Panc1 (cell line): ENCODE measurements at regions not wholly inside any gene's neighbourhood (a gene's known extent, or its start where the extent isn't known, plus 50 kb on each side); places are given as distances from the start of the nearest gene placed in this dataset.

Experiments
- ATAC-seq: fragments of 200-7000 bp; cut with Tn5 transposase; 2 replicates; pipeline ENCODE4 v1.9.1; 2020; ENCODE audit warnings: mild to moderate bottlenecking, moderate library complexity
- BruUV-seq: library from RNA; stranded (reverse); fragments of 400-500 nt; replicated peaks from 2 replicates; lab custom pipeline; 2021; lab: Mats Ljungman, UMichigan
- CTCF ChIA-PET: fragments of 300-600 bp; sonication (Branson Sonifier 250); formaldehyde crosslinking; loops from one replicate; lab custom pipeline; 2022; ENCODE audit warnings: antibody characterized with exemption; lab: Charles Lee
- POLR2A ChIA-PET: fragments of 300-600 bp; sonication (Branson Sonifier 250); formaldehyde crosslinking; loops from one replicate; lab custom pipeline; 2022; ENCODE audit warnings: antibody characterized with exemption; lab: Charles Lee
- DNase-seq: peaks from one replicate; pipeline ENCODE4 v3.0.0-alpha.2; 2010; ENCODE audit warnings: low read depth, low spot score
- H3K27ac ChIP-seq: 2 replicates; pipeline ENCODE4 v1.5.1; 2011; ENCODE audit warnings: mild to moderate bottlenecking, low read length, inconsistent platforms
- H3K27me3 ChIP-seq: fragments of 200-500 bp; sonication (Bioruptor generic); 2 replicates; pipeline ENCODE4 v1.6.0; 2014; ENCODE audit warnings: low read length, inconsistent platforms; ENCODE audit not compliant: control insufficient read depth, insufficient read depth
- H3K36me3 ChIP-seq: fragments of 200-500 bp; sonication (Bioruptor generic); 2 replicates; pipeline ENCODE4 v1.5.1; 2014; ENCODE audit warnings: inconsistent platforms, mild to moderate bottlenecking, low read length, moderate library complexity; ENCODE audit not compliant: control insufficient read depth, insufficient read depth
- H3K4me1 ChIP-seq: 2 replicates; pipeline ENCODE4 v1.5.1; 2011; ENCODE audit warnings: inconsistent platforms, mild to moderate bottlenecking, low read length, moderate library complexity; ENCODE audit not compliant: control insufficient read depth, insufficient read depth
- H3K4me3 ChIP-seq, 2 experiments: 2 replicates each; pipeline ENCODE4 v1.5.1; 2011 to 2012; ENCODE audit warnings: low read depth in 2 of 2, low read length in 2 of 2, mild to moderate bottlenecking in 2 of 2, inconsistent platforms in 1 of 2, moderate library complexity in 1 of 2
- H3K9me3 ChIP-seq: fragments of 200-500 bp; sonication (Bioruptor generic); 2 replicates; pipeline ENCODE4 v1.5.1; 2014; ENCODE audit warnings: low read depth, mild to moderate bottlenecking, inconsistent platforms, low read length, moderate library complexity; ENCODE audit not compliant: control insufficient read depth, insufficient read depth
- POLR2AphosphoS5 ChIP-seq: IDR thresholded peaks from 2 replicates; pipeline ENCODE4 v1.6.1; 2012; ENCODE audit warnings: mild to moderate bottlenecking, low read depth, low read length, moderate library complexity
- SIN3A ChIP-seq: IDR thresholded peaks from 2 replicates; pipeline ENCODE4 v1.6.1; 2012; ENCODE audit warnings: low read depth, mild to moderate bottlenecking, low read length, moderate library complexity, borderline replicate concordance; ENCODE audit not compliant: insufficient read depth
- TCF7L2 ChIP-seq: IDR thresholded peaks from 2 replicates; pipeline ENCODE4 v1.6.1; 2011; ENCODE audit warnings: mild to moderate bottlenecking, low read depth, low read length, inconsistent platforms
- in situ Hi-C: cut with HindIII; loops from 2 replicates; pipeline ENCODE4 v1.10.0; 2016; ENCODE audit warnings: low sequenced_read_pairs, low pct_unique_long_range_greater_than_20kb
- intact Hi-C: fragments of 100-400 bp; cut with micrococcal nuclease; formaldehyde crosslinking; loops from one replicate; pipeline ENCODE4 v1.10.0; 2022; ENCODE audit not compliant: unreplicated experiment
- TF ChIP-seq, protein P1 (sequence below), 2 experiments: IDR thresholded peaks; 2 replicates each; pipeline ENCODE4 v1.6.1; 2011 to 2012; ENCODE audit warnings: low read depth in 2 of 2, control low read depth in 1 of 2, low read length in 1 of 2, mild to moderate bottlenecking in 1 of 2, moderate library complexity in 1 of 2; ENCODE audit not compliant: insufficient read depth in 1 of 2
- TF ChIP-seq, protein P2 (sequence below): fragments of 450-650 bp; IDR thresholded peaks from 2 replicates; pipeline ENCODE4 v1.5.1; 2017; ENCODE audit warnings: mild to moderate bottlenecking

DNA sequence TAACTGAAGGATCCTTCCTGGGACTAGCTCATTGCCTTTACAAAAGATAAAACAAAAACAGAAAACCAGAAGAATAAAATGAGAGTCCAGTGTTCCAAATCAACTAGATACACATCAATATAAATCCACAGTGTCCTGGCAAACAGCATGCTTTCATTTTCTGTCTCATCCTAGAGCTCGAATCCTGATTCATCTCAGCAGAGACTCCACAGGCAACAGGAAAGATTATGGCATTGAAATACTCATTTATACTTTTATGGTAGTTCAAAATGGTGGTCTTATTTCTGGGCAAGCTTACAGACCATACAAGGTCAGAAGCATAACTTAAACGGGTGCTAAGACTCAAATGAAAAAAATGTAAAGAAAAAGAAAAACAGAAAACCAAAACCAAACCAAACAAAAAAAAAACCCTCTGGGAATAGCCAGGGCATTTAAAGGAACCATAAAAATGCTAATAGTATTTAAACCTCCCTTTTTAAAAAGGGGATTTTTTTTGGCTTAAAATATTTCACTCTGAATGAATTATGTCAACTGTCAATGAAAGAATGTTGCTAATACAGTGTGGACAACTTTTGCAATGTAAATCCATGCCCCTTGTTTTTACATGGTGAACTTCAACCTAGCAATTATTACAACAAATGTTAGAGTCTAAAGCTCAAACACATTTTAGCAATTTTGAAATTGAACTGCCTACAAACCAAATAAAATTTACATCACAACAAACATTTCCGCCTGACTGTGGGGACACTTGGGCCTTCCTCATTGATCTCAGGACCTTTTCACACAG lies 57.9 kb downstream of the GPR101 start:
- POLR2A ChIA-PET = interaction anchor here (0.7 kb wide), 1 partner anchor 97 kb away, joined by 8 read pairs; no protein-coding TSS in a partner anchor
- no peaks in the 10 kb centered on the region for H3K9me3 ChIP-seq
- no peaks in the 10 kb centered on the region for H3K36me3 ChIP-seq
- intact Hi-C loops = no loop called here
- TF ChIP-seq TCF7L2 (no peak), POLR2AphosphoS5 (no peak), SIN3A (no peak)
- TF ChIP-seq, protein P1, sequence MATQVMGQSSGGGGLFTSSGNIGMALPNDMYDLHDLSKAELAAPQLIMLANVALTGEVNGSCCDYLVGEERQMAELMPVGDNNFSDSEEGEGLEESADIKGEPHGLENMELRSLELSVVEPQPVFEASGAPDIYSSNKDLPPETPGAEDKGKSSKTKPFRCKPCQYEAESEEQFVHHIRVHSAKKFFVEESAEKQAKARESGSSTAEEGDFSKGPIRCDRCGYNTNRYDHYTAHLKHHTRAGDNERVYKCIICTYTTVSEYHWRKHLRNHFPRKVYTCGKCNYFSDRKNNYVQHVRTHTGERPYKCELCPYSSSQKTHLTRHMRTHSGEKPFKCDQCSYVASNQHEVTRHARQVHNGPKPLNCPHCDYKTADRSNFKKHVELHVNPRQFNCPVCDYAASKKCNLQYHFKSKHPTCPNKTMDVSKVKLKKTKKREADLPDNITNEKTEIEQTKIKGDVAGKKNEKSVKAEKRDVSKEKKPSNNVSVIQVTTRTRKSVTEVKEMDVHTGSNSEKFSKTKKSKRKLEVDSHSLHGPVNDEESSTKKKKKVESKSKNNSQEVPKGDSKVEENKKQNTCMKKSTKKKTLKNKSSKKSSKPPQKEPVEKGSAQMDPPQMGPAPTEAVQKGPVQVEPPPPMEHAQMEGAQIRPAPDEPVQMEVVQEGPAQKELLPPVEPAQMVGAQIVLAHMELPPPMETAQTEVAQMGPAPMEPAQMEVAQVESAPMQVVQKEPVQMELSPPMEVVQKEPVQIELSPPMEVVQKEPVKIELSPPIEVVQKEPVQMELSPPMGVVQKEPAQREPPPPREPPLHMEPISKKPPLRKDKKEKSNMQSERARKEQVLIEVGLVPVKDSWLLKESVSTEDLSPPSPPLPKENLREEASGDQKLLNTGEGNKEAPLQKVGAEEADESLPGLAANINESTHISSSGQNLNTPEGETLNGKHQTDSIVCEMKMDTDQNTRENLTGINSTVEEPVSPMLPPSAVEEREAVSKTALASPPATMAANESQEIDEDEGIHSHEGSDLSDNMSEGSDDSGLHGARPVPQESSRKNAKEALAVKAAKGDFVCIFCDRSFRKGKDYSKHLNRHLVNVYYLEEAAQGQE (IDR thresholded peaks at IDR 0.05; ENCODE audit: insufficient read depth in 1 of 2, low read depth in 2 of 2, low read length in 1 of 2) = no peak
- TF ChIP-seq, protein P2, sequence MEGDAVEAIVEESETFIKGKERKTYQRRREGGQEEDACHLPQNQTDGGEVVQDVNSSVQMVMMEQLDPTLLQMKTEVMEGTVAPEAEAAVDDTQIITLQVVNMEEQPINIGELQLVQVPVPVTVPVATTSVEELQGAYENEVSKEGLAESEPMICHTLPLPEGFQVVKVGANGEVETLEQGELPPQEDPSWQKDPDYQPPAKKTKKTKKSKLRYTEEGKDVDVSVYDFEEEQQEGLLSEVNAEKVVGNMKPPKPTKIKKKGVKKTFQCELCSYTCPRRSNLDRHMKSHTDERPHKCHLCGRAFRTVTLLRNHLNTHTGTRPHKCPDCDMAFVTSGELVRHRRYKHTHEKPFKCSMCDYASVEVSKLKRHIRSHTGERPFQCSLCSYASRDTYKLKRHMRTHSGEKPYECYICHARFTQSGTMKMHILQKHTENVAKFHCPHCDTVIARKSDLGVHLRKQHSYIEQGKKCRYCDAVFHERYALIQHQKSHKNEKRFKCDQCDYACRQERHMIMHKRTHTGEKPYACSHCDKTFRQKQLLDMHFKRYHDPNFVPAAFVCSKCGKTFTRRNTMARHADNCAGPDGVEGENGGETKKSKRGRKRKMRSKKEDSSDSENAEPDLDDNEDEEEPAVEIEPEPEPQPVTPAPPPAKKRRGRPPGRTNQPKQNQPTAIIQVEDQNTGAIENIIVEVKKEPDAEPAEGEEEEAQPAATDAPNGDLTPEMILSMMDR = no peak
- DNase-seq = no peak
- in situ Hi-C loops = no loop called here
- H3K27me3 ChIP-seq = no peaks in the 10 kb centered on the region
- CTCF ChIA-PET = no interaction called here
- no peak for ATAC-seq
- BruUV-seq = TSS peak; percentile 38
- no peak overlapping the region for H3K4me3 ChIP-seq
- no peaks in the 10 kb centered on the region for H3K4me1 ChIP-seq
- no peak overlapping the region for H3K27ac ChIP-seq

DNA sequence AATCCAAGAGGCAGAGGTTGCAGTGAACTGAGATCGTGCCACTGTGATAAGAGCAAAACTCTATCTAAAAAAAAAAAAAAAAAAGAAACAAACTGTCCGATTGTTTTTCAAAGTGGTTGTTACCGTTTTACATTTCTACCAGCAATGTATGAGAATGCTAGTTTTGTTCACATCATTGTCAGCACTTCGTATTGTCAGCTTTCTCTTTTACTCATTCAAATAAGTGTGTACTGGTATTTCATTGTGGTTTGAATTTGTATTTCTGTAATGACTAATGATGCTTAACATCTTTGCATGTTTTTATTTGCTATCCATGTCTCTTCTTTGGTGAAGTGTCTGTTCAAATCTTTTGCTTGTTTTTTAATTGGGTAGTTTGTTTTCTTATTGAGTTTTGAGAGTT lies 65.8 kb downstream of the GPR101 start:
- Histone ChIP-seq H3K9me3 (no peaks in the 10 kb centered on the region), H3K27me3 (no peaks in the 10 kb centered on the region), H3K4me1 (no peaks in the 10 kb centered on the region), H3K27ac (no peak overlapping the region), H3K4me3 (no peak overlapping the region), H3K36me3 (no peaks in the 10 kb centered on the region)
- CTCF ChIA-PET = no interaction called here
- in situ Hi-C loops (no loop called here), intact Hi-C loops (no loop called here)
- DNase-seq (no peak), ATAC-seq (no peak)
- no TSS peak for BruUV-seq
- POLR2A ChIA-PET = no interaction called here
- no peak for TF ChIP-seq TCF7L2
- TF ChIP-seq, protein P2 = no peak
- TF ChIP-seq SIN3A = no peak
- TF ChIP-seq, protein P1 (IDR thresholded peaks at IDR 0.05; ENCODE audit: insufficient read depth in 1 of 2, low read depth in 2 of 2, low read length in 1 of 2) = no peak
- TF ChIP-seq POLR2AphosphoS5 = no peak
